DND-41 (cell line): ENCODE measurements at regions not wholly inside any gene's neighbourhood (a gene's known extent, or its start where the extent isn't known, plus 50 kb on each side); places are given as distances from the start of the nearest gene placed in this dataset.

Experiments
- ATAC-seq: fragments of 200-7000 bp; cut with Tn5 transposase; 3 replicates; pipeline ENCODE4 v1.9.1; 2021; ENCODE audit warnings: low read depth; ENCODE audit not compliant: insufficient read depth
- DNase-seq: peaks from one replicate; pipeline ENCODE4 v3.0.0-alpha.2; 2020
- H2AFZ ChIP-seq: 2 replicates; pipeline ENCODE4 v1.6.0; 2012; ENCODE audit warnings: low read depth, low read length
- H3K27ac ChIP-seq: 2 replicates; pipeline ENCODE4 v1.5.1; 2012; ENCODE audit warnings: low read length, inconsistent platforms
- H3K27me3 ChIP-seq: fragments of 200-600 bp; sonication (generic); 2 replicates; pipeline ENCODE4 v1.6.0; 2012; ENCODE audit warnings: low read length, mild to moderate bottlenecking, inconsistent platforms; ENCODE audit not compliant: insufficient read depth, poor library complexity
- H3K36me3 ChIP-seq: 2 replicates; pipeline ENCODE4 v1.5.1; 2012; ENCODE audit warnings: low read length, inconsistent platforms; ENCODE audit not compliant: insufficient read depth
- H3K4me1 ChIP-seq: 2 replicates; pipeline ENCODE4 v1.5.1; 2012; ENCODE audit warnings: mild to moderate bottlenecking, low read length; ENCODE audit not compliant: insufficient read depth
- H3K4me2 ChIP-seq: 2 replicates; pipeline ENCODE4 v1.6.0; 2012; ENCODE audit warnings: mild to moderate bottlenecking, moderate library complexity, low read length, inconsistent platforms; ENCODE audit not compliant: insufficient read depth
- H3K4me3 ChIP-seq, 2 experiments: fragments of 200-600 bp in 1 of 2; shearing (Covaris generic) in 1 of 2; 2 replicates each; pipeline ENCODE4 v1.5.1; 2012 to 2016; ENCODE audit warnings: inconsistent platforms in 2 of 2, low read length in 2 of 2, mild to moderate bottlenecking in 2 of 2, low read depth in 1 of 2, moderate library complexity in 1 of 2
- H3K79me2 ChIP-seq: 2 replicates; pipeline ENCODE4 v1.6.0; 2012; ENCODE audit warnings: low read length, inconsistent platforms; ENCODE audit not compliant: insufficient read depth
- H3K9ac ChIP-seq: 2 replicates; pipeline ENCODE4 v1.6.0; 2012; ENCODE audit warnings: low read depth, mild to moderate bottlenecking, inconsistent platforms, low read length, moderate library complexity
- H3K9me3 ChIP-seq: 2 replicates; pipeline ENCODE4 v1.5.1; 2012; ENCODE audit warnings: low read length, moderate library complexity, mild to moderate bottlenecking, inconsistent platforms; ENCODE audit not compliant: insufficient read depth, severe bottlenecking
- H4K20me1 ChIP-seq: 2 replicates; pipeline ENCODE4 v1.6.0; 2012; ENCODE audit warnings: low read length; ENCODE audit not compliant: insufficient read depth
- EZH2 ChIP-seq: IDR thresholded peaks from 3 replicates; pipeline ENCODE4 v1.6.1; 2012; ENCODE audit warnings: borderline replicate concordance, low read depth, mild to moderate bottlenecking, moderate library complexity, low read length, inconsistent platforms; ENCODE audit not compliant: severe bottlenecking
- TF ChIP-seq, protein P1 (sequence below): IDR thresholded peaks from 2 replicates; pipeline ENCODE4 v1.5.1; 2012; ENCODE audit warnings: borderline replicate concordance, low read length, moderate library complexity, mild to moderate bottlenecking; ENCODE audit not compliant: poor library complexity, severe bottlenecking; ENCODE audit errors: extremely low read depth

DNA sequence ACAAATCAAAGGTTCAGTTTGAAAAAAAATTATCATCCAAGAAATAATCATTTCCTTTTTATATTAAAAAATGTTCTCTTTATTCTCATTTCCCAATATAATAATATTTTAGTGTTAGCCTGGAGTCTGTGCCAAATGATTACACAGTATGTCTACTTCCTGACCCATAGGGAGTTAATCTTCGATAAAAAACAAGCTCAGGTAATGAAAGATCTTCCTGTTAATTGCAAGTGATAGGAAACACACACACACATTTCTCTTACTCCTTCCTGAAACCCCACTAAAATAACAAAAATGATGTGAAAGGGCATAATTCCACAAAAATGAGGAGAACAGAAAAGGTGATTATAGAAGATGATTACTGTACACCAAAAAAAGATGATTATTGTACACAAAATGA is 123.5 kb upstream of the CXADR start:
- Histone ChIP-seq H3K79me2 (no peaks in the 10 kb centered on the region), H4K20me1 (no peaks in the 10 kb centered on the region), H3K9ac (no peak overlapping the region), H3K27me3 (no peaks in the 10 kb centered on the region), H3K4me2 (no peak overlapping the region), H3K4me1 (no peaks in the 10 kb centered on the region), H3K4me3 (no peak overlapping the region), H3K9me3 (no peaks in the 10 kb centered on the region), H2AFZ (no peak overlapping the region), H3K27ac (no peak overlapping the region), H3K36me3 (no peaks in the 10 kb centered on the region)
- DNase-seq (no peak), ATAC-seq (no peak)
- TF ChIP-seq, protein P1, sequence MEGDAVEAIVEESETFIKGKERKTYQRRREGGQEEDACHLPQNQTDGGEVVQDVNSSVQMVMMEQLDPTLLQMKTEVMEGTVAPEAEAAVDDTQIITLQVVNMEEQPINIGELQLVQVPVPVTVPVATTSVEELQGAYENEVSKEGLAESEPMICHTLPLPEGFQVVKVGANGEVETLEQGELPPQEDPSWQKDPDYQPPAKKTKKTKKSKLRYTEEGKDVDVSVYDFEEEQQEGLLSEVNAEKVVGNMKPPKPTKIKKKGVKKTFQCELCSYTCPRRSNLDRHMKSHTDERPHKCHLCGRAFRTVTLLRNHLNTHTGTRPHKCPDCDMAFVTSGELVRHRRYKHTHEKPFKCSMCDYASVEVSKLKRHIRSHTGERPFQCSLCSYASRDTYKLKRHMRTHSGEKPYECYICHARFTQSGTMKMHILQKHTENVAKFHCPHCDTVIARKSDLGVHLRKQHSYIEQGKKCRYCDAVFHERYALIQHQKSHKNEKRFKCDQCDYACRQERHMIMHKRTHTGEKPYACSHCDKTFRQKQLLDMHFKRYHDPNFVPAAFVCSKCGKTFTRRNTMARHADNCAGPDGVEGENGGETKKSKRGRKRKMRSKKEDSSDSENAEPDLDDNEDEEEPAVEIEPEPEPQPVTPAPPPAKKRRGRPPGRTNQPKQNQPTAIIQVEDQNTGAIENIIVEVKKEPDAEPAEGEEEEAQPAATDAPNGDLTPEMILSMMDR, result no peak
- no peak for TF ChIP-seq EZH2

DNA sequence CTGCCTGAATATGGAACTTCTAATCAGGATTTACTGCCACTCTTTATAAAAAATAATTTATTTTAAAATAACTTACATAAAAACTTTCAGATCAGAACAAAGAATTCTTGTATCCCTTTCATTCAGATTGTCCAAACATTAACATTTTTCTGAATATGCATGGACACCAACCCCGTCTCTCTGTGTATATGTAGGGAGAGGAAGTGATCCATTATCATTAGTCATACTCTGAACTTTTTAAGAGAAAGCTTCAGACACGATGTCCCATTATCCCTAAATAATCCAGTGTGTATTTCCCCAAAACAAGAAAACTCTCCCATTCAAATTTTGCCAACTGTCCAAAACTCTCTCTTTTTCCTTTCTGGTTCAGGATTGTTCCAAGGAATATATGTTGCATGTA is 122.3 kb upstream of the CXADR start:
- Histone ChIP-seq H4K20me1 (no peaks in the 10 kb centered on the region), H3K27ac (no peak overlapping the region), H2AFZ (no peak overlapping the region), H3K4me2 (no peak overlapping the region), H3K36me3 (no peaks in the 10 kb centered on the region), H3K4me3 (no peak overlapping the region), H3K9ac (no peak overlapping the region), H3K27me3 (no peaks in the 10 kb centered on the region), H3K9me3 (no peaks in the 10 kb centered on the region), H3K4me1 (no peaks in the 10 kb centered on the region), H3K79me2 (no peaks in the 10 kb centered on the region)
- ATAC-seq (no peak), DNase-seq (no peak)
- TF ChIP-seq EZH2, result no peak

DNA sequence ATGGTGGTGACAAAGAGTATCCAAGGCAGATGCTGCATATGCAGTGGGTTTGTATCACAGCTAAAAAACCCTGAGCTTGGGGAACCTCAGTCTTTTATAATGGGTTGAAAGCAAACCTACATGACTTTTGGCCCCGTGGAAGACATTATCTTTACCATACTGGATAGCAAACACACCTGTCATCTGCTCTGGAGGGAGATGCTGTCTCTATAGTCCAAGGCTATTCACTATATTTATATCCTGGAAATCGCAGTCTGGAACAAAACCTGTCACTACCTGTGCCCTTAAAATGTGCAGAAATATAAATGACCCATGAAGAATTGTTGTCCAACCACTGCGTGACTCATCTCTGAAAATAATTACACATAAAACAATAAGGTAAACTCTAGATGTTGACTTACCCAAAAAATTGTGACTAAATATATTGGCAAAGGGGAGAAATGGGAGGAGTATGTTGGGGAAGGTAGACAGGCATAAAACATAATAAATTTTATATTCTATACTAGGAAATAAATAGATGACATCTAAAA is 121.0 kb upstream of the CXADR start:
- H4K20me1 ChIP-seq, result no peaks in the 10 kb centered on the region
- no peak overlapping the region for H3K27ac ChIP-seq
- no peaks in the 10 kb centered on the region for H3K9me3 ChIP-seq
- no peak overlapping the region for H2AFZ ChIP-seq
- H3K79me2 ChIP-seq, result no peaks in the 10 kb centered on the region
- TF ChIP-seq EZH2, result no peak
- TF ChIP-seq, protein P1, result no peak
- no peak overlapping the region for H3K9ac ChIP-seq
- no peaks in the 10 kb centered on the region for H3K27me3 ChIP-seq
- no peak overlapping the region for H3K4me3 ChIP-seq
- no peaks in the 10 kb centered on the region for H3K4me1 ChIP-seq
- ATAC-seq (no peak), DNase-seq (no peak)
- H3K36me3 ChIP-seq, result no peaks in the 10 kb centered on the region
- no peak overlapping the region for H3K4me2 ChIP-seq

DNA sequence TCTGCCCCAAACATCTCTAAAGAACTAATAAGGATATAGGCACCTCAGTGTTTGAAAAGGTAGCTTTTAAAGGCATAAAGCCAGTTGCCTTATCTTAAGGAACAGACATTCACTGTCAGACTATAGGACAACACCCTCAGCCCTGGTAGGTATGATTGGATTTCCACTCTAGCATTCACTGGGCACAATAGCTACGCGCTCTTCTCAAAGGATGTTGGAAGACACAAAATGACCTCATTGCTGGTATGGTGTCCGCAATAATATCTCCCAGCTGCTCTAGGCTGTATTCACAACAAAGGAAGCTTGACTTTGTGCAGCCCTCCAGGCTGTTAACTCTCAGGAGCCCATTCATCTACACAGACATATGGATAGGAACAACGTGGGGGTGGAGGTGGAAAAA is 119.4 kb upstream of the CXADR start:
- Histone ChIP-seq H2AFZ (no peak overlapping the region), H3K4me1 (no peaks in the 10 kb centered on the region), H3K27me3 (no peaks in the 10 kb centered on the region), H3K4me2 (no peak overlapping the region), H3K9ac (no peak overlapping the region), H4K20me1 (no peaks in the 10 kb centered on the region), H3K36me3 (no peaks in the 10 kb centered on the region), H3K9me3 (no peaks in the 10 kb centered on the region), H3K79me2 (no peaks in the 10 kb centered on the region), H3K4me3 (no peak overlapping the region), H3K27ac (no peak overlapping the region)
- no peak for TF ChIP-seq EZH2
- TF ChIP-seq, protein P1, result no peak
- ATAC-seq, result no peak
- no peak for DNase-seq
